ENCODE measurements at regions not wholly inside any gene's neighbourhood (a gene's known extent, or its start where the extent isn't known, plus 50 kb on each side); places are given as distances from the start of the nearest gene placed in this dataset.
"Not testable (repeated sequence)": the region's sequence is repeated elsewhere in the genome, so short reads cannot be mapped to it uniquely, and the experiment has no call there.

DNA sequence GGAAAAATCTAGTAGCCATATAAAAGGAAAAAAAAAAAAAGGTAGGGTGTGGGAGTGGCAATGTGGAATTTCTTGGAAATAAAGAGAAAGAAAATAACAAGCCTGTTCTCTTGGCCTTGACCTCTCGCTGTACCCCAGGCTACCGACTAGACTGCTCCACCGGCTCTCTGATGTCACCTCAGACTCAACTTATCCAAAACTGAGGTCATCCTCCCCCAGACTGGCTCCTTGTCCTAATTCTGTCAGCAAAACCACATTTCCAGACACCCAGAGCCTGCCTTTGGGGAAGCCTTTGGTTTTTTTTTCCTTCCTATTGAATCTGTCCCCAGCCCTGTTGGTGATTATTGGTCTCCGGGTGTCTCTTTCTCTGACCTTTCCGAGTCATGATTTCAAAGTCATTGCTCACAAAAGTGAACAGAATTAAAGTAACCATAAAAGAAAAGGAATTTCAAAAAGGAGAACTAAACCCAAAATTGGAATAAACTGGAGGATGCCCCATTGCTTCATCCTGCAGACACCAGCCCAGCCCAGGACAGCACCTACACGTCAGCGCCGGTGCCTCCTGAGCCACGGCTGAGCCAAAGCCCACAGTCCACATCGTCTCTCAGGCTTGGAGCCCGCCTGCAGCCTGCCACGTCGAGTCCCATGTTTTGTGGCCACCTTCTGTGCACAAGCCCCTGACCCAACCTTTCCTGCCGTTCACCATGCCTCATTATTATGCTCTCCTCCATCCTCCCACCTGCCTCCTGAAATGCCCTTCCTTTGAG is 170.7 kb downstream of the MYLK4 start:
- ATAC-seq (ENCODE audit: low read depth) (no peak), DNase-seq (no peak)
- Mint-ChIP-seq H3K9me3 (no peaks in the 10 kb centered on the region), H3K4me3 (no peak overlapping the region), H3K36me3 (no peaks in the 10 kb centered on the region), H3K27me3 (peaks cover 34% of the 10 kb centered on the region), H3K4me1 (no peaks in the 10 kb centered on the region), H3K27ac (no peak overlapping the region)
- POLR2A ChIA-PET = no interaction called here

DNA sequence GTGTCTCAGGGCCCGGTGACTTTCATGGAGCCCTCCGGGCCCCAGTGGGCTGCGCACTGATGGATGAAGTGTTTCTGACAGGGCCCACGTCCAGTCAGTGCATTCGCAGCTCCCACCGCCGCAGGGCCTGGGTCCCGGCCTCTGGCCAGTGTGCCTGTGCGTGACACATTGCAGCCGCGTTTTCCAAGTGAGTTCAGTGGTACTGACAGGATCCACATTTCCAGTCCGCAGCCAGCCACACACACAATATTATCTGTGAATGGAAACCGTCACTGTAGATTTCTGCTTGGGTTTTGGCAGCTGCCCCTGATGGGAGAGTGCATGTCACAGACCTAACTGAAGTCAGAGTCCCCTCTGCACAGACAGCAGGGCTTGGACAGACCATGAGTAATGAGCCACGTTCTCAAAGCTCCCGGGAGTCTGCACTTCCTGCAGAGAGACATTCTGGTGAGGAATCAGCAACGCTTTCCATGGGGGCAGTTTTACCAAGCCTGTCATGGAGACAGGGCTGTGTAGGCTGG is 171.4 kb downstream of the MYLK4 start:
- Mint-ChIP-seq H3K27ac (no peak overlapping the region), H3K4me3 (no peak overlapping the region), H3K36me3 (no peaks in the 10 kb centered on the region), H3K4me1 (no peaks in the 10 kb centered on the region), H3K27me3 (peaks cover 34% of the 10 kb centered on the region), H3K9me3 (no peaks in the 10 kb centered on the region)
- DNase-seq = no peak
- ATAC-seq (ENCODE audit: low read depth) = no peak
- POLR2A ChIA-PET = no interaction called here

DNA sequence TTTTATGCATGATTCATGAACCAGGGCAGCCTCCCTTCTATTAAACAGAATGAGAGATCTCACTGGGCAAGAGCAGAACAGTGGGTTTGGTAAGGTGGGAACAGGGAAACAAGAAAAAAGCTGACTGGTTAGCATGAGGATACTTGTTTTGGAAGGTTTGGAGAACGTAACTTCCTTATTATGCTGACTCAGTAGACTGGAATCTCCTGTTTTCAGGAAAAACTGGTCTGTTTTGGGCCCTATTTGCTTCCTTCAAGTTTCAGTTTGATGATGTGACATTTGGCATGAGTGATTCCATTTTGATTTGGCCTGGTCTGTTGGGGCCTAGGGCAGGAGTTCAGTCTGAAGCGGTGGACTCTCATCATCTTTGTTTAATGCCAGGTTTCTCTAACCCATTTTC is 172.0 kb downstream of the MYLK4 start:
- Mint-ChIP-seq H3K36me3 (no peaks in the 10 kb centered on the region), H3K4me3 (no peak overlapping the region), H3K27me3 (peaks cover 34% of the 10 kb centered on the region), H3K27ac (no peak overlapping the region), H3K4me1 (no peaks in the 10 kb centered on the region), H3K9me3 (no peaks in the 10 kb centered on the region)
- POLR2A ChIA-PET = no interaction called here
- no peak for DNase-seq
- no peak for ATAC-seq (ENCODE audit: low read depth)

DNA sequence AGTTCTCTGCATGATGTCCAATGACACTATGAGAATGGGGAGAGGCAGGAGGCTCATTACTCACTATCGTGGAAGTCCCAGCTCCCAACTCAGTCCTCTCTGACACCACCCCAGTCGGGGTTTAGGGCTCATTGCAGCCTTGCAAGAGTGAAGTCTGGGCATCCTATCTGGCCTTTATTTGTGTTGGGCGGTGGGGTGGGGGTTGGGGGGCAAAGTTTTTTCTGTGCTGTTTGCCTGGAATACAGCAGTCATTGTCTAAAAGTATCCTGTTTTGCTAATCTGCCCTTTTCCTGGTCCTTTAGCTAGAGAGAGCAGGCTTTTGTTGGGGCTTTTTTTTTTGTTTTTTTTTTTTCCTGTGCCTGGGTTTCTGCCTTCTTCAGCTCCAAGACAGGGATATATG is 174.2 kb downstream of the MYLK4 start:
- Mint-ChIP-seq H3K9me3 (no peaks in the 10 kb centered on the region), H3K27me3 (peaks cover 31% of the 10 kb centered on the region), H3K36me3 (no peaks in the 10 kb centered on the region), H3K4me3 (no peak overlapping the region), H3K27ac (no peak overlapping the region), H3K4me1 (no peaks in the 10 kb centered on the region)
- POLR2A ChIA-PET = no interaction called here
- ATAC-seq (ENCODE audit: low read depth) = no peak
- DNase-seq = no peak

DNA sequence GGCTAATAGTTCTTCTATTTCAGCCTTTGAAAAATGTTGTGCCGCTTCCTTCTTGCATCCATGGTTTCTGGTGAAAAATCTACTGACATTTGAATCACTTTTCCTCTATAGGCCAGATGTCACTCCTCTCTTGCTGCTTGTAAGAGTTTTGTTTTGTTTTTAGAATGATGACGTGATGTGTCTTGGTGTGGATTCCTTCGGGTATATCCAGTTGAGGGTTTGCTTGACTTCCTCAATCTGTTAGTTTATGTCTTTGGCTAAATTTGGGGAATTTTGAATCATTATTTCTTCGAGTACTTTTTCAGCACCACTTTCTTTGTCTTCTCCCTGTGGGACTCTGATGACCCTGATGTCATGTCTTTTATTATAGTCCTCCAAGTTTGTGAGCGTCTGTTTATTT is 175.5 kb downstream of the MYLK4 start:
- Mint-ChIP-seq H3K27me3 (peaks cover 23% of the 10 kb centered on the region), H3K27ac (no peak overlapping the region), H3K9me3 (no peaks in the 10 kb centered on the region), H3K4me3 (no peak overlapping the region), H3K36me3 (no peaks in the 10 kb centered on the region), H3K4me1 (no peaks in the 10 kb centered on the region)
- POLR2A ChIA-PET = no interaction called here
- no peak for DNase-seq
- ATAC-seq (ENCODE audit: low read depth) = no peak

DNA sequence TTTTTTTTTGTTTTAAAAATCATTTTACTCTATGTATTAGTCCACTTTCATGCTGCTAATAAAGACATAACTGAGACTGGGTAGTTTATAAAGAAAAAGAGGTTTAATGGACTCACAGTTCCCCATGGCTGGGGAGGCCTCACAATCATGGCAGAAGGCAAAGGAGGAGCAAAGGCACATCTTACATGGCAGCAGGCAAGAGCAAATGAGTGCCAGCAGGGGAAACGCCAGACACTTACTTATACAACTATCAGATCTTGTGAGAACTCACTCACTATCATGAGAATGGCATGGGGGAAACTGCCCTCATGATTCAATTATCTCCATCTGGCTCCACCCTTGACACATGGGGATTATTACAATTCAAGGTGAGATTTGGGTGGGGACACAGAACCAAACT is 181.3 kb downstream of the MYLK4 start:
- H3K4me3 Mint-ChIP-seq; POLR2A ChIA-PET; ATAC-seq (ENCODE audit: low read depth); DNase-seq; H3K27ac Mint-ChIP-seq; H3K9me3 Mint-ChIP-seq; H3K4me1 Mint-ChIP-seq; H3K36me3 Mint-ChIP-seq: not testable (repeated sequence)
- peaks cover 32% of the 10 kb centered on the region for H3K27me3 Mint-ChIP-seq

DNA sequence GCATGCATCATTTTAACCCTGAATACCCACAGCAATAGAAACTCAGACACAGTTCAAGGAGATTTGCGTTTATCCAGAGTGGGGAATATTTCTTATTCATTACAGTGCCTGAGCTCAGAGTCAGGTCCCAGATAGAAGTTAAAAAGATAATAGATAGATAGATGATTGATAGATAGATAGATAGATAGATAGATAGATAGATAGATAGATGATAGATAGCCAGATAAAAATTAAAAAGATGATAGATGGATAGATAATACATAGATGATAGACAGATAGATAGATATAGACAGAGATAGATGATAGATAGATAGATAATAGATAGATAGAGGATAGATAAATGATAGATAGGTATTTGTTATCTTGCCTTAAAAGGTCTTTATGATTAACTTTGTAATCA is 184.7 kb downstream of the MYLK4 start:
- ATAC-seq (ENCODE audit: low read depth) = no peak
- no peak overlapping the region for H3K27ac Mint-ChIP-seq
- peaks cover 5% of the 10 kb centered on the region for H3K9me3 Mint-ChIP-seq
- DNase-seq = no peak
- H3K4me1 Mint-ChIP-seq = peaks cover 8% of the 10 kb centered on the region
- H3K4me3 Mint-ChIP-seq = no peak overlapping the region
- POLR2A ChIA-PET = no interaction called here
- peaks cover 45% of the 10 kb centered on the region for H3K27me3 Mint-ChIP-seq
- H3K36me3 Mint-ChIP-seq = no peaks in the 10 kb centered on the region

DNA sequence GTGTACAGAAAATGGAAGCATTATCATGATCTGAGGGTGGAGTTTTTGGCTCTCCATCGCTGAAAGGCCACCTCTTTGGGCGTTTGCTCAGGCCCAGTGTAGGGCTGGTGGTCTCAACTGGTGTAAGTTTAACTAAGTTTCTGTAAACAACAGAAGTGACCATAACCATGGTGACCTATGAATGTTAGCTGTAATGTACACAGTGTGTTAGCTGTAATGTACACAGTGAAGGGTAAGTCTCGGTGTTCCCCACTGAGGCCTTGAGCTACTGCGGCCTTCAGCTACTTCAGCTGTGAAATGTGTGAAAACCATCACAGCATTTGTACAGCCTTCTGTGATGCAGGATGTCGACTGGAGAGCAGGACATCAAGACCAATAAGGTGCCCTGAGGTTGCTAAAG is 185.2 kb downstream of the MYLK4 start:
- Mint-ChIP-seq H3K27ac (no peak overlapping the region), H3K4me1 (peaks cover 8% of the 10 kb centered on the region), H3K27me3 (peaks cover 49% of the 10 kb centered on the region), H3K36me3 (no peaks in the 10 kb centered on the region), H3K4me3 (no peak overlapping the region), H3K9me3 (peaks cover 5% of the 10 kb centered on the region)
- POLR2A ChIA-PET = no interaction called here
- no peak for DNase-seq
- no peak for ATAC-seq (ENCODE audit: low read depth)

DNA sequence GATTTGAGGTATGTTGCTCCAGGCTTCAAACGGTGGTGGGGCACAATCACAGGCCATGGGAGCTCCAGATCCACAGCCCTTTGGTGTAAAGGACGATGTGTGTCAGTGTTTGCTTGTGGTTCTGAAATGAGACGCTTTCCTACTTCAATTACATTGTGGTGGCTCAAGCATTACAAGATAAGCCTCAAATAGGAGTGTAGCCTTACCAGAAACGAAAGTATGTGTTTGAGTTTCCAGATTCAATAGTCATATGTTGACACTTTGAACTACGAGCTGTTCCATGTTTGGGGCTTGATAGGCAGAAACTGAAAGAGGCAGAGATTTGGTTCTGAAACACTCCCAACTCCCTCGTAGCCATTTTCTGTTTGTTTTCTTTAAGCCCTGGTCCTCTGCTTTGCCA is 187.1 kb downstream of the MYLK4 start:
- Mint-ChIP-seq H3K9me3 (peaks cover 2% of the 10 kb centered on the region), H3K4me1 (peaks cover 8% of the 10 kb centered on the region), H3K36me3 (no peaks in the 10 kb centered on the region), H3K27me3 (peaks cover 50% of the 10 kb centered on the region), H3K27ac (no peak overlapping the region), H3K4me3 (peak overlapping the region; percentile 10)
- POLR2A ChIA-PET = interaction anchor here (2.0 kb wide), 1 partner anchor 21 kb away, joined by 4 read pairs; no protein-coding TSS in a partner anchor
- DNase-seq (no peak), ATAC-seq (ENCODE audit: low read depth) (peak; percentile 36)

DNA sequence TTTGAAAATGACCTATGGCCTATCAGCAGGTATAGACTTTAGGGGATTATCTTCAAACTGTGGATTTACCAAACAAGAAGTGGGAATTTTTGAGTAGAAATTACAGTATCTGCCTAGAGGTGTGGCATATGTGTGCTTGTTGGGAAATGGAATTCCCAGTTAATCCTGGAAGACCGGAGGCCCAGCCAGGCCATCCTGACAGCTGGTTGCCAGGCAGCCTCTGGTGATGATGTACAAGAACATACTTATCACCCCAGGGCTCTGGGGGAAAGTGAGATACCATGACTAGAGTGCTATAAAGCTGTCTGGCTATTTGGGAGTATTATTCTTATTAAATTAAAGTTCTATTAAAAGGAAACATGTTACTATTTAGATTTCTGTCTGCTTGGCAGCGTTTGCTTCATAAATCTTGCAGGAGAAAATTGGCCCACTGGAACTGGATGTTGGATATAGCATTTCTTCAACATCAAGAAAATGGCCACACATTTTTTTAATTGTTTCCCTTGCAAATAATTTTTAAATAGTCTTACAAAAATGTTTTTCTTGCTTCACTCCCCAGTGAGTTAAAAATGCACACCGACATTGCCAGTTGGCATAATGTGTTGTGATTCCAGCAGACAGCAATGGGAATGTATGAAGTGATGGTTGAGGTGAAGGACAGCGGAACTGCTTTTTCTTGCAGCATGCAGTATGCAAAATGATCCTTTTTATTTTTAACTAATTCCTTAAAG is 187.8 kb downstream of the MYLK4 start:
- DNase-seq (no peak), ATAC-seq (ENCODE audit: low read depth) (no peak)
- Mint-ChIP-seq H3K27ac (no peak overlapping the region), H3K36me3 (no peaks in the 10 kb centered on the region), H3K27me3 (peaks cover 53% of the 10 kb centered on the region), H3K9me3 (no peaks in the 10 kb centered on the region), H3K4me3 (no peak overlapping the region), H3K4me1 (peaks cover 8% of the 10 kb centered on the region)
- POLR2A ChIA-PET = interaction anchor here (2.0 kb wide), 1 partner anchor 20 kb away, joined by 4 read pairs; no protein-coding TSS in a partner anchor

DNA sequence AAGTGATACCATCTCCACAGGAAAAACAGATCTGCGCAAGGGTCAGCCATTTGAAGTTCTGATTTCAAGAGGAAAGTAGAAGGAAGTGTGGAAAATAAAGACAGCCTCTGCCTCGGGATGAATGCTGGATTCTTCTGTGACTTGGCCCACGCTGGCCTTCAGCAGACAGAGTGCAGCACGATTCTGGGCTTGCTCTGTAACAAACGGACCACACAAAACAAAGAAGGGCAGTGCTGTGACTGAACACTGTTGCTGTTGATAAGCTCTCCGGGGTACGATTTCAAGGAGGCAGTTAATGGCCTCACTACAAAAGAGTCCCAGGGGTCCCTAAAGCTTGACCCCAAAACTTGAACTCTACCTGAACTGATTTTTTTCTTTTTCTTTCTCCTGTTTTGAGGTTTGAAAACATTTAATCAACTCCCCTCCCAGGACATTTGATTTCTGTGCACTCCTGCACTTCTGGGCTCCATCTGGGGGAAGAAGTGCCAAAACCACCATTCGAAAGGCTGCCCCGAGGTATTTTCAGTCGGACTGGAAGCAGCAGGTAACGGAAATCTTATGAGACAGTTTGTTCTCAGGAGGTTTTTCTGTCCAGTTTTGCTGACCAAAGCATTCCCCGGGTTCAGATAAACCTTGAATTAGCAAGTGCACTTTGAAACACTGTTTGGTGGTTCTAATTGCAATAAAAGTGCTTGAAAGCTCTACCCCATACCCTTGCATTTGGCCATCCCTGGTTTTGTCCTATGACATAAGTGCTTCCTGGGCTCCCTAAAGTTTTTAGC is 189.6 kb downstream of the MYLK4 start:
- Mint-ChIP-seq H3K36me3 (no peaks in the 10 kb centered on the region), H3K4me3 (no peak overlapping the region), H3K9me3 (no peaks in the 10 kb centered on the region), H3K4me1 (peaks cover 8% of the 10 kb centered on the region), H3K27me3 (peaks cover 45% of the 10 kb centered on the region), H3K27ac (no peak overlapping the region)
- POLR2A ChIA-PET = no interaction called here
- DNase-seq (no peak), ATAC-seq (ENCODE audit: low read depth) (no peak)

DNA sequence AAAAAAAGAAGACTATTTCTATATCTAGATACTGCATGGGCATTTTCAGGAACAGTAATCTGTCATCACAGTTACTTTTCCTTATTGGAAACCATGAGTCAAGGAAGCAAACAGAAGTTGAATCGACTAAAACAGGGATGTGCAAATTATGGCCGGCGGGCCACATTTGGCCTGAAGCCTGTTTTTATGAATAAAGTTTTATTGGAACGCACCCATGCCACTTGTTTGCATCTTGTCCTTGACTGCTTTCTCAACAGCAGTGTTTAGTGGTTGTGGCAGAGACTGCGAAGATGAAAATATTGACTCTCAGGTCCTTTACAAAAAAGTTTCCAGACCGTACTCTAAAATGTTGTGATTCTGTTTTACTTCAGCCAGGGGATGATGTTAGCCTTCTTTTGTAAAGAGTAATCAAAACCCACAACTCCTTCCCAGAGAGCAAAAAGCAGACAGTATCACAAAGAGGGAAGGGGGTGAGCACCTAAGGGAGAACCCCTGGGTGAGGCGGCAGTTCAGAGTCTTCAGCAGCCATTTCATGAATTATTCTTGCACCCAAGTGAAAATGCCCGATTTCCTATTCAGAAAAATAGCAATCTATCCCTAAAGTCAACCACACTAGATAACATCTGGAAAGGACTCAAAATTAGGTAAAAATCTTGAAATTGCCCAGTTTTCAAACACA is 190.4 kb downstream of the MYLK4 start:
- DNase-seq (no peak), ATAC-seq (ENCODE audit: low read depth) (no peak)
- peaks cover 48% of the 10 kb centered on the region for H3K27me3 Mint-ChIP-seq
- H3K4me3 Mint-ChIP-seq = no peak overlapping the region
- POLR2A ChIA-PET = no interaction called here
- no peaks in the 10 kb centered on the region for H3K9me3 Mint-ChIP-seq
- H3K4me1 Mint-ChIP-seq = peaks cover 12% of the 10 kb centered on the region
- H3K27ac Mint-ChIP-seq = no peak overlapping the region
- H3K36me3 Mint-ChIP-seq = no peaks in the 10 kb centered on the region
